GM12892 (cell line): ENCODE measurements at regions not wholly inside any gene's neighbourhood (a gene's known extent, or its start where the extent isn't known, plus 50 kb on each side); places are given as distances from the start of the nearest gene placed in this dataset.

Source experiments
- POLR2A ChIP-seq: IDR thresholded peaks from 2 replicates; pipeline ENCODE4 v1.6.1; 2011; ENCODE audit warnings: low read depth, low read length, control low read depth
- POLR2AphosphoS5 ChIP-seq: IDR thresholded peaks from 2 replicates; pipeline ENCODE4 v1.6.1; 2011; ENCODE audit warnings: low read depth, low read length, control low read depth

DNA sequence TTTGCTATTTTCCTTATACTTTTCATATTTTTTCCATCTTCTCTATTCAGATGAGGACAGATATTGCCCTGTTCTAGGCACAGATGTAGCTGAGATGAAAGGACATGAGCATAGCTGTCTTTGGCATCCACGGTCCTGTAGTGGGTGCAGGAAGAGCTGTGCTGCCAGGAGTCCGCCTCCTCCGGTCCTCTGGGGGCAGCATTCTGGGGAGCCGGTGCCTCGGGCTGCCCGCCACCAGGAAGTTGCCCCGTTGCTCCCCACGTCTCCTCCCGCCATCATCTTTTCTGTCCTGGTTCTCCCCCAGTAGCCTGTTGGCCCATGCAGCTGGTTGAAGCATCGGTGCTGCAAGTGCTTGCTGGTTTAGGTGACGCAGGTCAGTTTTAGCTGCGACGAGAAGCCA is 170.0 kb upstream of the IRX4 start:
- no peak for TF ChIP-seq POLR2A
- TF ChIP-seq POLR2AphosphoS5: no peak
